Panc1 (cell line): ENCODE measurements at regions not wholly inside any gene's neighbourhood (a gene's known extent, or its start where the extent isn't known, plus 50 kb on each side); places are given as distances from the start of the nearest gene placed in this dataset.
"Not testable (repeated sequence)": the region's sequence is repeated elsewhere in the genome, so short reads cannot be mapped to it uniquely, and the experiment has no call there.

Source experiments
- ATAC-seq: fragments of 200-7000 bp; cut with Tn5 transposase; 2 replicates; pipeline ENCODE4 v1.9.1; 2020; ENCODE audit warnings: mild to moderate bottlenecking, moderate library complexity
- BruUV-seq: library from RNA; stranded (reverse); fragments of 400-500 nt; replicated peaks from 2 replicates; lab custom pipeline; 2021; lab: Mats Ljungman, UMichigan
- CTCF ChIA-PET: fragments of 300-600 bp; sonication (Branson Sonifier 250); formaldehyde crosslinking; loops from one replicate; lab custom pipeline; 2022; ENCODE audit warnings: antibody characterized with exemption; lab: Charles Lee
- POLR2A ChIA-PET: fragments of 300-600 bp; sonication (Branson Sonifier 250); formaldehyde crosslinking; loops from one replicate; lab custom pipeline; 2022; ENCODE audit warnings: antibody characterized with exemption; lab: Charles Lee
- DNase-seq: peaks from one replicate; pipeline ENCODE4 v3.0.0-alpha.2; 2010; ENCODE audit warnings: low read depth, low spot score
- H3K27ac ChIP-seq: 2 replicates; pipeline ENCODE4 v1.5.1; 2011; ENCODE audit warnings: mild to moderate bottlenecking, low read length, inconsistent platforms
- H3K27me3 ChIP-seq: fragments of 200-500 bp; sonication (Bioruptor generic); 2 replicates; pipeline ENCODE4 v1.6.0; 2014; ENCODE audit warnings: low read length, inconsistent platforms; ENCODE audit not compliant: control insufficient read depth, insufficient read depth
- H3K36me3 ChIP-seq: fragments of 200-500 bp; sonication (Bioruptor generic); 2 replicates; pipeline ENCODE4 v1.5.1; 2014; ENCODE audit warnings: inconsistent platforms, mild to moderate bottlenecking, low read length, moderate library complexity; ENCODE audit not compliant: control insufficient read depth, insufficient read depth
- H3K4me1 ChIP-seq: 2 replicates; pipeline ENCODE4 v1.5.1; 2011; ENCODE audit warnings: inconsistent platforms, mild to moderate bottlenecking, low read length, moderate library complexity; ENCODE audit not compliant: control insufficient read depth, insufficient read depth
- H3K4me3 ChIP-seq, 2 experiments: 2 replicates each; pipeline ENCODE4 v1.5.1; 2011 to 2012; ENCODE audit warnings: low read depth in 2 of 2, low read length in 2 of 2, mild to moderate bottlenecking in 2 of 2, inconsistent platforms in 1 of 2, moderate library complexity in 1 of 2
- H3K9me3 ChIP-seq: fragments of 200-500 bp; sonication (Bioruptor generic); 2 replicates; pipeline ENCODE4 v1.5.1; 2014; ENCODE audit warnings: low read depth, mild to moderate bottlenecking, inconsistent platforms, low read length, moderate library complexity; ENCODE audit not compliant: control insufficient read depth, insufficient read depth
- in situ Hi-C: cut with HindIII; loops from 2 replicates; pipeline ENCODE4 v1.10.0; 2016; ENCODE audit warnings: low sequenced_read_pairs, low pct_unique_long_range_greater_than_20kb
- intact Hi-C: fragments of 100-400 bp; cut with micrococcal nuclease; formaldehyde crosslinking; loops from one replicate; pipeline ENCODE4 v1.10.0; 2022; ENCODE audit not compliant: unreplicated experiment
- TF ChIP-seq, protein P1 (sequence below), 2 experiments: IDR thresholded peaks; 2 replicates each; pipeline ENCODE4 v1.6.1; 2011 to 2012; ENCODE audit warnings: low read depth in 2 of 2, control low read depth in 1 of 2, low read length in 1 of 2, mild to moderate bottlenecking in 1 of 2, moderate library complexity in 1 of 2; ENCODE audit not compliant: insufficient read depth in 1 of 2

DNA sequence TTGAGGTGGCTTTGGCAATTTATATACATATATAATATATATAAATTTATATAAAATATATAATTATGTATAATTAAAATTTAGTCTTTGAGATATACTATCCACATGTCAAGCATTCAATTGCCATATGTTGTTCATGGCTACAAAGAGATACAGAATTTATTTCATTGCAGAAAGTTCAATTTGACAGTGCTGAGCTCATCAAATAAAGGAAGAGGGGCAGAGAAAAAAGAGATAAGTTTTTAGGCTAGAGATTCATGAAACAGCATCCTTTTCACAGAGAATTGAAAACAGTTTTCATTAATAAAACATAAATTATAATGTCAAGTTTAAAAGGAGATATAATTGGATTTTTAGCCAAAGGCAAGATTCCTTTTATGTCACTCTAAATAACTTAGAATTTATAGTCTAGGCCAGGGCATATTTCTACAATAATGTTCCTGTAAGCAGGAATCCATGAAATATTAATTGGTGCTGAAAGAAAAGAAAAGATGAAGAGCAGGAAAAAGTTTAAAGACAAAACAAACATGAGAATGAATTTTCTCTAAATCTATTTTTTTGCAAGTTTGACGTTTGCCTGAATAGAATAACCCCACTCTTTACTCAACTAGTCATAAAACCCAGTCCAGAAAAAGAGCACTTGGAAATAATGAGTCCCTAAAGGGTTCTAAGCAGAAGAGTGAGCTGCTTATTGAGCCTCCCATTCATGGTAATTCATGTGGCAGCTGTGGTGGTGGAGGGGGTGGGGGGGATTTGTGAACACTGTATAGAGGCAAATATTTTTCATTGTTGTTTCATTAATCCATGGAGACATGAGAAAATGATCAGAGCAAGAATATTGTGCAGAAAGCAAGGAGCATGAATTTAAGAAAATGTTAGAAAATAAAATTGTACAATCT, 1279.5 kb downstream of the CDH12 start:
- Histone ChIP-seq H3K27me3 (no peaks in the 10 kb centered on the region), H3K36me3 (no peaks in the 10 kb centered on the region), H3K9me3 (no peaks in the 10 kb centered on the region), H3K4me3 (no peak overlapping the region), H3K4me1 (no peaks in the 10 kb centered on the region), H3K27ac (no peak overlapping the region)
- TF ChIP-seq, protein P1, sequence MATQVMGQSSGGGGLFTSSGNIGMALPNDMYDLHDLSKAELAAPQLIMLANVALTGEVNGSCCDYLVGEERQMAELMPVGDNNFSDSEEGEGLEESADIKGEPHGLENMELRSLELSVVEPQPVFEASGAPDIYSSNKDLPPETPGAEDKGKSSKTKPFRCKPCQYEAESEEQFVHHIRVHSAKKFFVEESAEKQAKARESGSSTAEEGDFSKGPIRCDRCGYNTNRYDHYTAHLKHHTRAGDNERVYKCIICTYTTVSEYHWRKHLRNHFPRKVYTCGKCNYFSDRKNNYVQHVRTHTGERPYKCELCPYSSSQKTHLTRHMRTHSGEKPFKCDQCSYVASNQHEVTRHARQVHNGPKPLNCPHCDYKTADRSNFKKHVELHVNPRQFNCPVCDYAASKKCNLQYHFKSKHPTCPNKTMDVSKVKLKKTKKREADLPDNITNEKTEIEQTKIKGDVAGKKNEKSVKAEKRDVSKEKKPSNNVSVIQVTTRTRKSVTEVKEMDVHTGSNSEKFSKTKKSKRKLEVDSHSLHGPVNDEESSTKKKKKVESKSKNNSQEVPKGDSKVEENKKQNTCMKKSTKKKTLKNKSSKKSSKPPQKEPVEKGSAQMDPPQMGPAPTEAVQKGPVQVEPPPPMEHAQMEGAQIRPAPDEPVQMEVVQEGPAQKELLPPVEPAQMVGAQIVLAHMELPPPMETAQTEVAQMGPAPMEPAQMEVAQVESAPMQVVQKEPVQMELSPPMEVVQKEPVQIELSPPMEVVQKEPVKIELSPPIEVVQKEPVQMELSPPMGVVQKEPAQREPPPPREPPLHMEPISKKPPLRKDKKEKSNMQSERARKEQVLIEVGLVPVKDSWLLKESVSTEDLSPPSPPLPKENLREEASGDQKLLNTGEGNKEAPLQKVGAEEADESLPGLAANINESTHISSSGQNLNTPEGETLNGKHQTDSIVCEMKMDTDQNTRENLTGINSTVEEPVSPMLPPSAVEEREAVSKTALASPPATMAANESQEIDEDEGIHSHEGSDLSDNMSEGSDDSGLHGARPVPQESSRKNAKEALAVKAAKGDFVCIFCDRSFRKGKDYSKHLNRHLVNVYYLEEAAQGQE (IDR thresholded peaks at IDR 0.05; ENCODE audit: insufficient read depth in 1 of 2, low read depth in 2 of 2, low read length in 1 of 2), result no peak
- ChIA-PET POLR2A (no interaction called here), CTCF (no interaction called here)
- DNase-seq (no peak), ATAC-seq (no peak)
- BruUV-seq, result no TSS peak
- intact Hi-C loops (no loop called here), in situ Hi-C loops (no loop called here)

DNA sequence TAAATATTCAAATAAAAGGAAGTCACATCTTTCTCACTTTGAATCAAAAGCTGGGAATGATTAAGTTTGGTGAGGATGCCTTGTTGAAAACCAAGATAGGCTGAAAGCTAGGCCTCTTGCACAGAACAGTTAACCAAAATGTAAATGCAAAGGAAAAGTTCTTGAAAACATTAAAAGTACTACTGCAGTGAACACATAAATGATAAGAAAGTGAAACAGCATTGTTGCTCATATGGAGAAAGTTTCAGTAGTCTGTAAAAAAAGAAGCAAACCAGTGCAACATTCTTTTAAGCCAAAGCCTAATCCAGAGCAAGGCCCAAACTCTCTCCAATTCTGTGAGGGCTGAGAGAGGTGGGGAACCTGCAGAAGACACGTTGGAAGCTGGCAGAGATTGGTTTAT, 1281.9 kb downstream of the CDH12 start:
- H3K27ac ChIP-seq, H3K4me1 ChIP-seq, BruUV-seq, DNase-seq, POLR2A ChIA-PET, H3K9me3 ChIP-seq, ATAC-seq, H3K36me3 ChIP-seq, in situ Hi-C loops, CTCF ChIA-PET, H3K27me3 ChIP-seq, H3K4me3 ChIP-seq, intact Hi-C loops: not testable (repeated sequence)

DNA sequence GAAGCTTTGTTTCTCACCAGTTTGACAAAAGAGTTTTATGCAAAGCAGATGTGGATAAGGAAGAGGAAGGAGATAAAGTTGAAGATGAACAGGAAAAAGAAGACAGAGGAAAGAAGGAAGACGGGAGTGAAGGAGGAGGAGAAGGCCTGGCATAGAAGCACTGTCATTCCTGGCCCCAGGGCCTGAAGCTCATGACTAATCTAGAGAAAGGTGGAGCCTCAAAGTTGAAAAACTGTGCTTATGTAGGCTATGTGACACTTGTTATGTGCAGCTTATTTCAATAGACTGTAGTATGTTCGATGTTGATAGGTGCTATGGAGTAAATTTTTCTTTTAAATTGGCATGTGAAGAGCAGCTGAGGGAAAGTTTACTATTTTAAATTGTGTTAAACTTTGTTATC, 1294.0 kb downstream of the CDH12 start:
- H3K4me1 ChIP-seq, H3K4me3 ChIP-seq, POLR2A ChIA-PET, in situ Hi-C loops, H3K27me3 ChIP-seq, H3K9me3 ChIP-seq, H3K27ac ChIP-seq, BruUV-seq, ATAC-seq, DNase-seq, CTCF ChIA-PET, H3K36me3 ChIP-seq, intact Hi-C loops: not testable (repeated sequence)

DNA sequence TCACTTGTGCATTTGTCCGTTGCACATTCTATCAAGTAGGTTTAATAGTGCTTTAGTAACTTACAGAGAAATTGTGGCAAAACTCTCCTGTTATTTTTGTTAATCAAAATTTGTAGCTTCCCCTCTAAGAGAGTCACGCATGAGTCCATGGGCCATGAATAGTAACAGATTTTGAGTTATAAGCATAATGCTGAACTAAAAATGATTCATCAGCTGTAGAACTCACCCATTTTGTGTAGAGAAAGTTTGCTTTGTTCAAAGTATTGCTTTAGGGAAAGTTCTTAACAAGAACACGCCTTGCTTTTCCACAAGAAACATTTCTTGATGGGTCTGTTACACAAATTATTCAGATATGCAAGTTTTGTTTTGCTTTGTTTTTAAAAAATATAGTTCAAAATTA, 1300.9 kb downstream of the CDH12 start:
- in situ Hi-C loops, H3K36me3 ChIP-seq, POLR2A ChIA-PET, H3K27me3 ChIP-seq, H3K4me1 ChIP-seq, H3K9me3 ChIP-seq, H3K27ac ChIP-seq, DNase-seq, H3K4me3 ChIP-seq, CTCF ChIA-PET, intact Hi-C loops, ATAC-seq, BruUV-seq: not testable (repeated sequence)

DNA sequence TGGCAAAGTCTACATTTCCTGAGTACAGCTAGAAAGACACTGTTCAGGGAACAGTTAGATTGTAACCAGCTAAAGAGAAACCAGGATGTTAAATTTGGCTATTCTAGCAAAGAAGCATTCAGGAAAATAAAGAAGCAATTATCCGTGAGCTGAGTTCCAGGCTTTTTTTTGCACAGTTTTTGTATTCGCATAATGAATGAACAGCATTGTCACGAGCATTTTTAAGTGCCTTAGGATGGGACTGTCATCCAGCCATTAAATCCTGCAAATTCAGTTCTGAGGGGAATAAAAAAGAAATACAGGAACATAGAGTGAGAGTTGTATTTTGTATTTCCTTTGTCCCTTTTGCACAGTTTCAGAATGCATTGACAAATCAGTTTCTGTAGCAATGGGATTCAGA, 1302.2 kb downstream of the CDH12 start:
- ATAC-seq, POLR2A ChIA-PET, H3K27ac ChIP-seq, DNase-seq, H3K36me3 ChIP-seq, H3K4me3 ChIP-seq, BruUV-seq, CTCF ChIA-PET, H3K27me3 ChIP-seq, H3K9me3 ChIP-seq, in situ Hi-C loops, H3K4me1 ChIP-seq, intact Hi-C loops: not testable (repeated sequence)

DNA sequence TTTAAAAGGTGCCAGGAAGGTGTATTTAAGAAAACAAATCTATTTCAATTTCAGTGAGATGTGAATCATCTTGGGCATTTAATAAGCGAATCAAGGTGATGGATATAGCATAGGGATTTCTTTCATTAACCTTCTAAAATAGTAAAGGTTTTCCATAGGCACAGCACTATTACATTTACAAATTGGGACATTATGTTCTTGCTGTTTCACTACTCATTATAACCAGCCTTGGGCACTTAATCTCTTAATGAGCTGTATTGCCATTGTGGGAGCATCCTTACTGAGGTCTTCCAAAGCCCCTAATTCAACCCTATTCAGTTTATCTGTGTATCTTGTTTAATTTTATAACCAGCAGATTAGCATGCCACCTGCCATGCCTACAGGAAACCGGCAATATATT, 1305.5 kb downstream of the CDH12 start:
- BruUV-seq, POLR2A ChIA-PET, ATAC-seq, H3K27me3 ChIP-seq, H3K27ac ChIP-seq, H3K36me3 ChIP-seq, CTCF ChIA-PET, in situ Hi-C loops, H3K9me3 ChIP-seq, H3K4me1 ChIP-seq, H3K4me3 ChIP-seq, DNase-seq, intact Hi-C loops: not testable (repeated sequence)
